ENCODE measurements at regions not wholly inside any gene's neighbourhood (a gene's known extent, or its start where the extent isn't known, plus 50 kb on each side); places are given as distances from the start of the nearest gene placed in this dataset.

- no peak overlapping the region for H3K9ac ChIP-seq (ENCODE audit: low read depth, low read length)
- no peaks in the 10 kb centered on the region for H4K20me1 ChIP-seq (ENCODE audit: insufficient read depth, low read length)
- no peaks in the 10 kb centered on the region for H3K9me3 ChIP-seq (ENCODE audit: insufficient read depth, low read length, severe bottlenecking)
- ATAC-seq (ENCODE audit: insufficient read depth, low read depth), result no peak
- H3K4me1 ChIP-seq (ENCODE audit: insufficient read depth, low read length), result no peaks in the 10 kb centered on the region
- no peak overlapping the region for H2AFZ ChIP-seq (ENCODE audit: low read depth, low read length)
- no peak overlapping the region for H3K4me3 ChIP-seq (ENCODE audit: low read depth in 1 of 2, low read length in 2 of 2)
- no peaks in the 10 kb centered on the region for H3K36me3 ChIP-seq (ENCODE audit: insufficient read depth, low read length)
- H3K79me2 ChIP-seq (ENCODE audit: insufficient read depth, low read length), result no peaks in the 10 kb centered on the region
- no peak overlapping the region for H3K27ac ChIP-seq (ENCODE audit: low read length)
- no peaks in the 10 kb centered on the region for H3K27me3 ChIP-seq (ENCODE audit: insufficient read depth, low read length, poor library complexity)
- no peak overlapping the region for H3K4me2 ChIP-seq (ENCODE audit: insufficient read depth, low read length)
- TF ChIP-seq EZH2 (IDR thresholded peaks at IDR 0.05; ENCODE audit: borderline replicate concordance, low read depth, low read length, severe bottlenecking) (no peak), CTCF (IDR thresholded peaks at IDR 0.05; ENCODE audit: borderline replicate concordance, extremely low read depth, low read length, poor library complexity, severe bottlenecking) (no peak)
- DNase-seq, result no peak
Observed at GRCh38 chr18:71523483-71524435, 1020.4 kb downstream of the CBLN2 start.

GRCh38 chr18:71505526-71505925 lies 1038.6 kb downstream of the CBLN2 start:
- H4K20me1 ChIP-seq (ENCODE audit: insufficient read depth, low read length), result no peaks in the 10 kb centered on the region
- no peak overlapping the region for H3K27ac ChIP-seq (ENCODE audit: low read length)
- H3K36me3 ChIP-seq (ENCODE audit: insufficient read depth, low read length), result no peaks in the 10 kb centered on the region
- no peak overlapping the region for H2AFZ ChIP-seq (ENCODE audit: low read depth, low read length)
- H3K4me2 ChIP-seq (ENCODE audit: insufficient read depth, low read length), result no peak overlapping the region
- TF ChIP-seq EZH2 (IDR thresholded peaks at IDR 0.05; ENCODE audit: borderline replicate concordance, low read depth, low read length, severe bottlenecking), result no peak
- TF ChIP-seq CTCF (IDR thresholded peaks at IDR 0.05; ENCODE audit: borderline replicate concordance, extremely low read depth, low read length, poor library complexity, severe bottlenecking), result no peak
- no peaks in the 10 kb centered on the region for H3K79me2 ChIP-seq (ENCODE audit: insufficient read depth, low read length)
- no peak overlapping the region for H3K4me3 ChIP-seq (ENCODE audit: low read depth in 1 of 2, low read length in 2 of 2)
- H3K27me3 ChIP-seq (ENCODE audit: insufficient read depth, low read length, poor library complexity), result no peaks in the 10 kb centered on the region
- peaks cover 2% of the 10 kb centered on the region for H3K9me3 ChIP-seq (ENCODE audit: insufficient read depth, low read length, severe bottlenecking)
- H3K9ac ChIP-seq (ENCODE audit: low read depth, low read length), result no peak overlapping the region
- no peak for DNase-seq
- ATAC-seq (ENCODE audit: insufficient read depth, low read depth), result no peak
- H3K4me1 ChIP-seq (ENCODE audit: insufficient read depth, low read length), result no peaks in the 10 kb centered on the region

GRCh38 chr18:71503222-71503621 lies 1040.9 kb downstream of the CBLN2 start:
- Histone ChIP-seq H3K4me2 (ENCODE audit: insufficient read depth, low read length) (no peak overlapping the region), H3K27ac (ENCODE audit: low read length) (no peak overlapping the region), H3K9ac (ENCODE audit: low read depth, low read length) (no peak overlapping the region), H4K20me1 (ENCODE audit: insufficient read depth, low read length) (no peaks in the 10 kb centered on the region), H3K27me3 (ENCODE audit: insufficient read depth, low read length, poor library complexity) (no peaks in the 10 kb centered on the region), H3K79me2 (ENCODE audit: insufficient read depth, low read length) (no peaks in the 10 kb centered on the region), H3K9me3 (ENCODE audit: insufficient read depth, low read length, severe bottlenecking) (peaks cover 2% of the 10 kb centered on the region), H3K4me1 (ENCODE audit: insufficient read depth, low read length) (no peaks in the 10 kb centered on the region), H2AFZ (ENCODE audit: low read depth, low read length) (no peak overlapping the region), H3K4me3 (ENCODE audit: low read depth in 1 of 2, low read length in 2 of 2) (no peak overlapping the region), H3K36me3 (ENCODE audit: insufficient read depth, low read length) (no peaks in the 10 kb centered on the region)
- DNase-seq, result no peak
- ATAC-seq (ENCODE audit: insufficient read depth, low read depth), result no peak
- TF ChIP-seq CTCF (IDR thresholded peaks at IDR 0.05; ENCODE audit: borderline replicate concordance, extremely low read depth, low read length, poor library complexity, severe bottlenecking) (no peak), EZH2 (IDR thresholded peaks at IDR 0.05; ENCODE audit: borderline replicate concordance, low read depth, low read length, severe bottlenecking) (no peak)
